ENCODE measurements at regions not wholly inside any gene's neighbourhood (a gene's known extent, or its start where the extent isn't known, plus 50 kb on each side); places are given as distances from the start of the nearest gene placed in this dataset.

- no peak for TF ChIP-seq CTCF (IDR thresholded peaks at IDR 0.05)
- TF ChIP-seq POLR2AphosphoS5 (IDR thresholded peaks at IDR 0.05): no peak
- no peak for TF ChIP-seq POLR2A (IDR thresholded peaks at IDR 0.05)
- TF ChIP-seq EP300 (IDR thresholded peaks at IDR 0.05; ENCODE audit: low read depth): no peak
These were observed 215.5 kb downstream of the SNCAIP start for GRCh38 chr5:122527547-122527946.

Data from transverse colon (tissue), 4 donors.